ENCODE measurements at regions not wholly inside any gene's neighbourhood (a gene's known extent, or its start where the extent isn't known, plus 50 kb on each side); places are given as distances from the start of the nearest gene placed in this dataset.
A peak's percentile ranks its signal among the peaks of the same experiment; 100 is the strongest.

GRCh38 chr5:106690585-106690984 lies 980.2 kb downstream of the EFNA5 start:
- DNase-seq (ENCODE audit: low read depth) = no peak
- TF ChIP-seq CTCF (conservative IDR thresholded peaks at IDR 0.05; ENCODE audit: low read depth, low read length) = no peak

DNA sequence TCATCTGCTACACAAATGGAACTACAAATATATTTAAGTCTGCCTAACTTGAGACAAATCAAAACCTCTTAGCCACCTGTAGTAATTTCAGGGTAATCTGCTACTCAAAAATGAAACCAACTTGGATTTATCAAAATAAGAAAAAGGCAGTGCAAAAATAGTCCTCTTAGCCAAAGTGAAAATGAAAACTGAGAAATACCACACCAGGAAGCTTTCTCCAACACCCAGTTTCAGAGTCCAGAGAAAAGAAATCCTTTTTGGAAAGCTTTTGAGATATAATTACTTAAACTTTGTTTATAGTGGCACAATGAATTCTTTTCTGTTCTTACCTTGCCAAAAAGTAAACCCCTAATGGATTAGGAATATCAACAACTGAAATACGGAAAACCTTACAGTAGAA lies 990.4 kb downstream of the EFNA5 start:
- no peak for TF ChIP-seq CTCF (conservative IDR thresholded peaks at IDR 0.05; ENCODE audit: low read depth, low read length)
- no peak for DNase-seq (ENCODE audit: low read depth)
- peak overlapping the region; percentile 13 for H3K4me3 ChIP-seq (ENCODE audit: low read length)

More at GRCh38 chr5:106690585-106690984, 980.2 kb downstream of the EFNA5 start:
- H3K4me3 ChIP-seq (ENCODE audit: low read length) = no peak overlapping the region

DNA sequence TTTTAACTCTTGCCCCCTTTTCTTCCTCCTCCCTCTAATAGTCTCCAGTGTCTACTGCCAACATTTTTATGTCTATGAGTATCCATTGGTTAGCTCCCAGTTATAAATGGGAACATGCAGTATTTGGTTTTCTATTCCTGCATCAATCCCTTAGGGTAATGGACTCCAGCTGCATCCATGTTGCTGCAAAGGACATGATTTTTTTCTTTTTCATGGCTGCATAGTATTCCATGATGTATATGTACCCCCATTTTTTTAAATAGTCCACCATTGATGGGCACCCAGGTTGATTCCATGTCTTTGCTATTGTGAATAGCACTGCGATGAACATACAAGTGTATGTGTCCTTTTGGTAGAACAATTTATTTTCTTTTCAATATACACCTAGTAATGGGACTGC lies 993.7 kb downstream of the EFNA5 start:
- no peak for DNase-seq (ENCODE audit: low read depth)
- H3K4me3 ChIP-seq (ENCODE audit: low read length) = no peak overlapping the region
- TF ChIP-seq CTCF (conservative IDR thresholded peaks at IDR 0.05; ENCODE audit: low read depth, low read length) = no peak

DNA sequence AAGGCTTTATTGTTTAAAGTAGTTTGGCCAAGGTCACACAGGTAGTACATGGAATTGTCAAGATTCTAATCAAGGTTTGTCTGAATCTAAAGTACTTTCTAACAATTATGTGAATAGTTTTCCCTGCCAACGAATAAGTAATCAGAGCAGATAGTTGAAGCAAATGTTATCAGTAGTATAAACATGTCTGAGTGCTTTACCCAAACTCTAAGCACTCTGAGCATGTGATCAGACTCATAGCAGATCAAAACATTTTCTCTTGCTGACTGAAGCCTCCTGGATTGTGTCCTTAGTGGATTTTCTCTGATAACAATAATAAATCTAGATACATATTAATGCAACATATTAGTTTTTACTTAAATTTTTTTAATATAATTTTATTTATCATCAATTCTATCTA lies 995.0 kb downstream of the EFNA5 start:
- H3K4me3 ChIP-seq (ENCODE audit: low read length) = no peak overlapping the region
- TF ChIP-seq CTCF (conservative IDR thresholded peaks at IDR 0.05; ENCODE audit: low read depth, low read length) = no peak
- peak; percentile 7 for DNase-seq (ENCODE audit: low read depth)

GRCh38 chr5:106673941-106674340 lies 996.8 kb downstream of the EFNA5 start:
- no peak for TF ChIP-seq CTCF (conservative IDR thresholded peaks at IDR 0.05; ENCODE audit: low read depth, low read length)
- no peak for DNase-seq (ENCODE audit: low read depth)
- no peak overlapping the region for H3K4me3 ChIP-seq (ENCODE audit: low read length)

DNA sequence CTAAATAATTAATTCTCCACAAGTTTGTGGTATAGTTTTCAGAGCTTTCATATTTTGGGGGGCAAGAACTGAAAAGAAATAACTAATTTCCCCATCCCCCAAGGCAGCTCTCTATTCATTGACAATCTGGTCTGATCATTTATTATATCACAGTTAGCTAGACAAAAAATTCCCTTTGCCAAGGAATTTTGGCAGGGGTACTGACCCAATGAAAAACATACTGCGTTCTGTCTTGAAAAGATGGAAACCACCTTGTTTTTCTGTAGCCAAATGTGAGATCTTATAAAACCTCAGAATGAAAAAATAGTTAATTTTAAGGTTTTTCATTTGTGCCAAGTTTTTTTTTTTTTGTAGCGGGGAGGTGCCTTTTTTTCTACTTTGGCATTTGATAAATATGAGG lies 1008.9 kb downstream of the EFNA5 start:
- H3K4me3 ChIP-seq (ENCODE audit: low read length) = no peak overlapping the region
- no peak for TF ChIP-seq CTCF (conservative IDR thresholded peaks at IDR 0.05; ENCODE audit: low read depth, low read length)
- no peak for DNase-seq (ENCODE audit: low read depth)

GRCh38 chr5:106660681-106661080 lies 1010.1 kb downstream of the EFNA5 start:
- DNase-seq (ENCODE audit: low read depth) = no peak
- no peak for TF ChIP-seq CTCF (conservative IDR thresholded peaks at IDR 0.05; ENCODE audit: low read depth, low read length)
- no peak overlapping the region for H3K4me3 ChIP-seq (ENCODE audit: low read length)
